A549 (cell line): ENCODE measurements at regions not wholly inside any gene's neighbourhood (a gene's known extent, or its start where the extent isn't known, plus 50 kb on each side); places are given as distances from the start of the nearest gene placed in this dataset.

Source experiments
- CBX8 ChIP-seq: fragments of 200-600 bp; sonication (generic); IDR thresholded peaks from 2 replicates; pipeline ENCODE4 v1.6.1; 2016
- JUNB ChIP-seq: fragments of >200 bp; sonication (Bioruptor Twin); formaldehyde crosslinking; IDR thresholded peaks from 2 replicates; pipeline ENCODE4 v1.6.1; 2016
- POLR2A ChIP-seq: IDR thresholded peaks from 2 replicates; pipeline ENCODE4 v1.6.1; 2012; ENCODE audit warnings: mild to moderate bottlenecking, low read length
- RNF2 ChIP-seq: fragments of 200-600 bp; sonication (generic); IDR thresholded peaks from 2 replicates; pipeline ENCODE4 v1.6.1; 2016; ENCODE audit warnings: low read depth, mild to moderate bottlenecking, antibody characterized with exemption, moderate library complexity, borderline replicate concordance
- SMC3 ChIP-seq: fragments of >200 bp; sonication (Bioruptor Twin); formaldehyde crosslinking; IDR thresholded peaks from 3 replicates; pipeline ENCODE4 v1.6.1; 2018; ENCODE audit warnings: inconsistent platforms
- ZC3H11A ChIP-seq: fragments of 450-650 bp; IDR thresholded peaks from 2 replicates; pipeline ENCODE4 v1.6.1; 2014; ENCODE audit warnings: antibody characterized with exemption, mild to moderate bottlenecking
- TF ChIP-seq, protein P1 (sequence below): fragments of >200 bp; sonication (Bioruptor Twin); formaldehyde crosslinking; IDR thresholded peaks from 3 replicates; pipeline ENCODE4 v1.5.1; 2016
- TF ChIP-seq, protein P2 (sequence below): IDR thresholded peaks from 2 replicates; pipeline ENCODE4 v1.6.1; 2012
- TF ChIP-seq, protein P3 (sequence below): fragments of 150-350 bp; IDR thresholded peaks from 2 replicates; pipeline ENCODE4 v1.6.1; 2014; ENCODE audit warnings: low read depth, mild to moderate bottlenecking, low read length

DNA sequence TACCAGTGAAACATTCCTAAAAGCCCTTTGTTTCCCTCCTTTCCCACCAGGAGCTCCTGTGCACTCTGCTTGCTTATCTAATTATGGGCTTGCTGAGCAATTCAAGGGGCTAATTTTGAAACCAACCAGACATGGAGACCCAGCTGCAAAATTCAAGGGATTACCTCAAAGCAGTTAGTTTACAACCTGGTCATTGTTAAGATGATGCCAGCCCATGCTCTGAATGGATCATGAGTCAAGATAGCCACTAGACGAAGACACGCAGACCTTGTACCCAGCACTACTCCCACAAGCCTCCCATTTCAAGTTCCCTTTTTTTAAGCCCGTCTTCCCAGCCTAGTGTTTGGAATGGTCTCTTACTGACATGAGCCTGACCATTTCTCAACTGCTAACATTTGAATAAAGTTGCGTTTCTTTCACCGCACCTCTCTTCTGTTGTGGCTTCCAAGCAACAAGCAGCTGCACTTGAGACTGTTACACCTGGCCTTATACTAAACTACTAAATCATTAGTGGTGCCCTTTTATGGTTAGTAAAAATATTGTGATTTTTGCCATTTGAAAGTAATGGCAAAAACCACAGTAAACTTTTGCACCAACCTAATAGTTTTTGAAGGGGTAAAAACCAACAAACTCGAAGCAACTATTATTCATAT lies 315.3 kb upstream of the LUZP2 start:
- TF ChIP-seq, protein P1, sequence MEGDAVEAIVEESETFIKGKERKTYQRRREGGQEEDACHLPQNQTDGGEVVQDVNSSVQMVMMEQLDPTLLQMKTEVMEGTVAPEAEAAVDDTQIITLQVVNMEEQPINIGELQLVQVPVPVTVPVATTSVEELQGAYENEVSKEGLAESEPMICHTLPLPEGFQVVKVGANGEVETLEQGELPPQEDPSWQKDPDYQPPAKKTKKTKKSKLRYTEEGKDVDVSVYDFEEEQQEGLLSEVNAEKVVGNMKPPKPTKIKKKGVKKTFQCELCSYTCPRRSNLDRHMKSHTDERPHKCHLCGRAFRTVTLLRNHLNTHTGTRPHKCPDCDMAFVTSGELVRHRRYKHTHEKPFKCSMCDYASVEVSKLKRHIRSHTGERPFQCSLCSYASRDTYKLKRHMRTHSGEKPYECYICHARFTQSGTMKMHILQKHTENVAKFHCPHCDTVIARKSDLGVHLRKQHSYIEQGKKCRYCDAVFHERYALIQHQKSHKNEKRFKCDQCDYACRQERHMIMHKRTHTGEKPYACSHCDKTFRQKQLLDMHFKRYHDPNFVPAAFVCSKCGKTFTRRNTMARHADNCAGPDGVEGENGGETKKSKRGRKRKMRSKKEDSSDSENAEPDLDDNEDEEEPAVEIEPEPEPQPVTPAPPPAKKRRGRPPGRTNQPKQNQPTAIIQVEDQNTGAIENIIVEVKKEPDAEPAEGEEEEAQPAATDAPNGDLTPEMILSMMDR = no peak
- TF ChIP-seq POLR2A (no peak), SMC3 (no peak), CBX8 (no peak), ZC3H11A (no peak), JUNB (no peak), RNF2 (no peak)
- TF ChIP-seq, protein P2, sequence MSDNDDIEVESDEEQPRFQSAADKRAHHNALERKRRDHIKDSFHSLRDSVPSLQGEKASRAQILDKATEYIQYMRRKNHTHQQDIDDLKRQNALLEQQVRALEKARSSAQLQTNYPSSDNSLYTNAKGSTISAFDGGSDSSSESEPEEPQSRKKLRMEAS = no peak
- TF ChIP-seq, protein P3, sequence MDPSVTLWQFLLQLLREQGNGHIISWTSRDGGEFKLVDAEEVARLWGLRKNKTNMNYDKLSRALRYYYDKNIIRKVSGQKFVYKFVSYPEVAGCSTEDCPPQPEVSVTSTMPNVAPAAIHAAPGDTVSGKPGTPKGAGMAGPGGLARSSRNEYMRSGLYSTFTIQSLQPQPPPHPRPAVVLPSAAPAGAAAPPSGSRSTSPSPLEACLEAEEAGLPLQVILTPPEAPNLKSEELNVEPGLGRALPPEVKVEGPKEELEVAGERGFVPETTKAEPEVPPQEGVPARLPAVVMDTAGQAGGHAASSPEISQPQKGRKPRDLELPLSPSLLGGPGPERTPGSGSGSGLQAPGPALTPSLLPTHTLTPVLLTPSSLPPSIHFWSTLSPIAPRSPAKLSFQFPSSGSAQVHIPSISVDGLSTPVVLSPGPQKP = no peak
